ENCODE measurements at regions not wholly inside any gene's neighbourhood (a gene's known extent, or its start where the extent isn't known, plus 50 kb on each side); places are given as distances from the start of the nearest gene placed in this dataset.

DNA sequence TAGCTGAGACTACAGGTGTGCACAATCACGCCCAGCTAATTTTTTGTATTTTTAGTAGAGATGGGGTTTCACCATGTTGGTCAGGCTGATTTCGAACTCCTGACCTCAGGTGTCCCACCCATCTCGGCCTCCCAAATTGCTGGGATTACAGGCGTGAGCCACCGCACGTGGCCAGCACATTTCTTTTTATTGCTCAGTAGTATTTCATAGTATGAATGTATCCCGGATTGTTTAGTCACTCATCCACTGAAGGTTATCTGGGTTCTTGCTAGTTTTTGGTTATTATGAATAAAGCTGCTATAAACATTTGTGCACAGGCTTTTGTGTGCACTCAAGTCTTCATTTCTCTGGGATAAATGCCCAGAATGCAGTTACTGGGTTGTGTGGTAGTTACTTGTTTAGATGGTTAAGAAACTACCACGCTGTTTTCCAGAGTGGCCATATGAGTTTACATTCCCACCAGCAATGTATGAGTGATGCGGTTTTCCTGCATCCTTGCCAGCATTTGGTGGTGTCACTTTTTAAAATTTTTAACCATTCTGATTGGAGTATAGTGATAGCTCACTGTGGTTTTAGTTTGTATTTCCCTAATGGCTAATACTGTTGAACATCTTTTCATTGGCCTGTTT is 275.8 kb upstream of the LYZL1 start:
- H3K27me3 Mint-ChIP-seq (ENCODE audit: insufficient read depth, low read depth), result peaks cover 3% of the 10 kb centered on the region
- H3K79me2 ChIP-seq (ENCODE audit: low read depth), result no peaks in the 10 kb centered on the region
- H3K9me3 Mint-ChIP-seq, result peaks cover 6% of the 10 kb centered on the region
- no peak overlapping the region for H3K4me3 Mint-ChIP-seq
- no peaks in the 10 kb centered on the region for H4K20me1 ChIP-seq (ENCODE audit: low read depth)
- H3K27ac ChIP-seq, result no peak overlapping the region
- no peak overlapping the region for H3K4me2 ChIP-seq
- no peak for DNase-seq (ENCODE audit: low spot score)
- no peaks in the 10 kb centered on the region for H3K36me3 Mint-ChIP-seq
- no peak overlapping the region for H3K4me3 ChIP-seq
- H3K9me3 ChIP-seq (ENCODE audit: low read depth), result no peaks in the 10 kb centered on the region
- TF ChIP-seq EZH2 (IDR thresholded peaks at IDR 0.05) (no peak), EZH2phosphoT487 (IDR thresholded peaks at IDR 0.05) (no peak)
- TF ChIP-seq, protein P1, sequence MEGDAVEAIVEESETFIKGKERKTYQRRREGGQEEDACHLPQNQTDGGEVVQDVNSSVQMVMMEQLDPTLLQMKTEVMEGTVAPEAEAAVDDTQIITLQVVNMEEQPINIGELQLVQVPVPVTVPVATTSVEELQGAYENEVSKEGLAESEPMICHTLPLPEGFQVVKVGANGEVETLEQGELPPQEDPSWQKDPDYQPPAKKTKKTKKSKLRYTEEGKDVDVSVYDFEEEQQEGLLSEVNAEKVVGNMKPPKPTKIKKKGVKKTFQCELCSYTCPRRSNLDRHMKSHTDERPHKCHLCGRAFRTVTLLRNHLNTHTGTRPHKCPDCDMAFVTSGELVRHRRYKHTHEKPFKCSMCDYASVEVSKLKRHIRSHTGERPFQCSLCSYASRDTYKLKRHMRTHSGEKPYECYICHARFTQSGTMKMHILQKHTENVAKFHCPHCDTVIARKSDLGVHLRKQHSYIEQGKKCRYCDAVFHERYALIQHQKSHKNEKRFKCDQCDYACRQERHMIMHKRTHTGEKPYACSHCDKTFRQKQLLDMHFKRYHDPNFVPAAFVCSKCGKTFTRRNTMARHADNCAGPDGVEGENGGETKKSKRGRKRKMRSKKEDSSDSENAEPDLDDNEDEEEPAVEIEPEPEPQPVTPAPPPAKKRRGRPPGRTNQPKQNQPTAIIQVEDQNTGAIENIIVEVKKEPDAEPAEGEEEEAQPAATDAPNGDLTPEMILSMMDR (IDR thresholded peaks at IDR 0.05), result no peak
- H3K27me3 ChIP-seq, result no peaks in the 10 kb centered on the region
- no peak overlapping the region for H2AFZ ChIP-seq (replicated peaks)
- no peak overlapping the region for H3K27ac Mint-ChIP-seq
- H3K4me1 Mint-ChIP-seq, result peaks cover under 1% of the 10 kb centered on the region
- H3K4me1 ChIP-seq, result no peaks in the 10 kb centered on the region
- H3K36me3 ChIP-seq, result no peaks in the 10 kb centered on the region
- H3K9ac ChIP-seq, result no peak overlapping the region
- no peaks in the 10 kb centered on the region for H3F3A ChIP-seq (ENCODE audit: low read depth)

DNA sequence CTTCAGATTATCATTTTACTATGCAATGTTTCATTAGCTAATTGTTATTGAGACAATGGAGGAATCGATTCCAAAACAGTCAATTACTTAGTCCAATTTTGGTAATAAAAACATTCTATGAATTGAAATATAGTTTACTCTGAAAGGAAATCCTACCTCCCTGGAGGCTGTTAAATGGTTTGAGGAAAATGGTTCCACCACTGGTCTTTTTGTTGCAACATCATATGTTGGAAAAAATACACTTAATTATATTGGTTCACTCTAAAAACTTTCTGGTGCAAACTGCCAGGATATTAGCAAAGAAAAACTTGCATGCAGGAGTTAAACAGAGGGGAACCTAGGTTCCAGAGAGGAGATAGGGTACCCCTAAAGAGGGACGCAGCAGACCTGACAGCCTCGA is 267.3 kb upstream of the LYZL1 start:
- Histone ChIP-seq H3F3A (ENCODE audit: low read depth) (no peaks in the 10 kb centered on the region), H3K4me2 (no peak overlapping the region), H2AFZ (replicated peaks) (no peak overlapping the region), H3K27ac (no peak overlapping the region), H3K36me3 (no peaks in the 10 kb centered on the region), H3K9ac (no peak overlapping the region), H3K4me3 (no peak overlapping the region), H3K9me3 (ENCODE audit: low read depth) (no peaks in the 10 kb centered on the region), H4K20me1 (ENCODE audit: low read depth) (no peaks in the 10 kb centered on the region), H3K27me3 (no peaks in the 10 kb centered on the region), H3K79me2 (ENCODE audit: low read depth) (no peaks in the 10 kb centered on the region), H3K4me1 (peaks cover 9% of the 10 kb centered on the region)
- no peak for TF ChIP-seq EZH2phosphoT487 (IDR thresholded peaks at IDR 0.05)
- peaks cover 14% of the 10 kb centered on the region for H3K4me1 Mint-ChIP-seq
- DNase-seq (ENCODE audit: low spot score), result no peak
- no peak overlapping the region for H3K4me3 Mint-ChIP-seq
- no peaks in the 10 kb centered on the region for H3K36me3 Mint-ChIP-seq
- no peak overlapping the region for H3K27ac Mint-ChIP-seq
- peaks cover 3% of the 10 kb centered on the region for H3K9me3 Mint-ChIP-seq
- H3K27me3 Mint-ChIP-seq (ENCODE audit: insufficient read depth, low read depth), result peaks cover 2% of the 10 kb centered on the region

DNA sequence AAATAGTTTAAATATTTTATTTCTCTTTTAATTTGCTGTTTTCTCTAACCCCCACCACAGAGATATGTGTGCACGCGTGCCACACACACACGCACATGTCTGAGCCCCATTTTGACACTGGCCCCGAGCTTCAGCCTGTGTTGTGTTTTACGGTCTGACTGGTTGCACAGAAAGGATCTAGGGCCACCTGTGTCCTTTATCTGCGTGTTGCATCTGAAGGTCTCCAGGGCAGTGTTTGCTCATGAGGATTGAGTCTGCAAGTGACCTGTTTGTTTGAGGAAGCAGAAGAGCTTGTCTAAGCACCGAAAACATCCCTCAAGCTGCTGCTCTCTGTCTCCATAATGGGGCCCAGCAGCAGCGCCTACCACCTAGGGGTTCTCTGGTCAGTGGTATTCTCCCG is 266.4 kb upstream of the LYZL1 start:
- H3K4me2 ChIP-seq, result peak overlapping the region; percentile 1
- H3K4me1 Mint-ChIP-seq, result peaks cover 14% of the 10 kb centered on the region
- TF ChIP-seq EZH2phosphoT487 (IDR thresholded peaks at IDR 0.05) (no peak), EZH2 (IDR thresholded peaks at IDR 0.05) (no peak)
- TF ChIP-seq, protein P1 (IDR thresholded peaks at IDR 0.05), result no peak
- H3K9me3 ChIP-seq (ENCODE audit: low read depth), result no peaks in the 10 kb centered on the region
- H3K27me3 ChIP-seq, result no peaks in the 10 kb centered on the region
- H3K79me2 ChIP-seq (ENCODE audit: low read depth), result no peaks in the 10 kb centered on the region
- H3K36me3 ChIP-seq, result no peaks in the 10 kb centered on the region
- peak overlapping the region; percentile 46 for H2AFZ ChIP-seq (replicated peaks)
- H4K20me1 ChIP-seq (ENCODE audit: low read depth), result no peaks in the 10 kb centered on the region
- H3K9ac ChIP-seq, result no peak overlapping the region
- H3K27me3 Mint-ChIP-seq (ENCODE audit: insufficient read depth, low read depth), result peaks cover 2% of the 10 kb centered on the region
- peak overlapping the region; percentile 13 for H3K4me3 Mint-ChIP-seq
- H3K36me3 Mint-ChIP-seq, result no peaks in the 10 kb centered on the region
- no peak overlapping the region for H3K4me3 ChIP-seq
- H3K4me1 ChIP-seq, result peaks cover 9% of the 10 kb centered on the region
- H3K9me3 Mint-ChIP-seq, result peaks cover 3% of the 10 kb centered on the region
- peak overlapping the region; percentile 92 for H3K27ac Mint-ChIP-seq
- H3F3A ChIP-seq (ENCODE audit: low read depth), result no peaks in the 10 kb centered on the region
- H3K27ac ChIP-seq, result no peak overlapping the region
- peak; percentile 12 for DNase-seq (ENCODE audit: low spot score)

DNA sequence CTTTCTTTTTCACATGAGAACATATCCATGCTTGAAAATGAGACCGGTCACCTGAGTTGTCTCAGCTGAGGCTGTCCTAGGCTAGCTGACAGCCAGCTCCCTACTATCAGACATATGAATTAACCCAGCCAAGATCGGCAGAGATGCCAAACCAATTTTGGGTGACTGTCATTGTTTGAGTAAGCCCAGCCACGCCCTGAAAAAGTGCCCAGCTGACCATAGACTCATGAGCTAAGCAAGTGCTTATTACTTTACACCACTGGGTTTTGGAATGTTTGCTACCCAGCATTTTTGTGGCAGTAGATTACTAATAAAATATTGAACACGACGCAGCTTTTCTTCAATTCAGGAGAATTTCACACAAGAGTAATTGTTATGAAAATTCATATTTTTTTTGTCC is 265.2 kb upstream of the LYZL1 start:
- no peaks in the 10 kb centered on the region for H3K36me3 ChIP-seq
- no peaks in the 10 kb centered on the region for H3F3A ChIP-seq (ENCODE audit: low read depth)
- H3K4me1 ChIP-seq, result peaks cover 9% of the 10 kb centered on the region
- DNase-seq (ENCODE audit: low spot score), result no peak
- no peak overlapping the region for H3K27ac Mint-ChIP-seq
- no peak overlapping the region for H3K4me2 ChIP-seq
- TF ChIP-seq EZH2 (IDR thresholded peaks at IDR 0.05), result no peak
- H3K4me1 Mint-ChIP-seq, result peaks cover 19% of the 10 kb centered on the region
- H3K9me3 Mint-ChIP-seq, result no peaks in the 10 kb centered on the region
- no peaks in the 10 kb centered on the region for H3K27me3 ChIP-seq
- peaks cover 2% of the 10 kb centered on the region for H3K27me3 Mint-ChIP-seq (ENCODE audit: insufficient read depth, low read depth)
- H3K4me3 Mint-ChIP-seq, result no peak overlapping the region
- no peak overlapping the region for H3K9ac ChIP-seq
- no peaks in the 10 kb centered on the region for H3K36me3 Mint-ChIP-seq
- no peak overlapping the region for H3K27ac ChIP-seq
- no peak overlapping the region for H3K4me3 ChIP-seq
- no peaks in the 10 kb centered on the region for H3K9me3 ChIP-seq (ENCODE audit: low read depth)
- no peaks in the 10 kb centered on the region for H3K79me2 ChIP-seq (ENCODE audit: low read depth)
- H4K20me1 ChIP-seq (ENCODE audit: low read depth), result no peaks in the 10 kb centered on the region
- H2AFZ ChIP-seq (replicated peaks), result peak overlapping the region; percentile 6

Measured in neural progenitor cell (in vitro differentiated cells).